ENCODE measurements at regions not wholly inside any gene's neighbourhood (a gene's known extent, or its start where the extent isn't known, plus 50 kb on each side); places are given as distances from the start of the nearest gene placed in this dataset.
"Not testable (repeated sequence)": the region's sequence is repeated elsewhere in the genome, so short reads cannot be mapped to it uniquely, and the experiment has no call there.

- no peak for DNase-seq
These were observed 616.1 kb upstream of the RGMB start for GRCh38 chr5:98157368-98157767.

GRCh38 chr5:98158440-98158839, 615.0 kb upstream of the RGMB start:
- no peak for DNase-seq

GRCh38 chr5:98163796-98164493, 609.5 kb upstream of the RGMB start:
- no peak for DNase-seq

- no peak for DNase-seq
These were observed 604.6 kb upstream of the RGMB start for GRCh38 chr5:98168871-98169270.

- DNase-seq, result no peak
These were observed 602.5 kb upstream of the RGMB start for GRCh38 chr5:98170994-98171393.

GRCh38 chr5:98173334-98173733, 600.1 kb upstream of the RGMB start:
- no peak for DNase-seq

- no peak for DNase-seq
These were observed 598.0 kb upstream of the RGMB start for GRCh38 chr5:98175474-98175873.

- DNase-seq, result no peak
These were observed 593.4 kb upstream of the RGMB start for GRCh38 chr5:98179791-98180755.

- DNase-seq, result no peak
These were observed 587.3 kb upstream of the RGMB start for GRCh38 chr5:98186128-98186527.

GRCh38 chr5:98187945-98188344, 585.5 kb upstream of the RGMB start:
- DNase-seq, result no peak

GRCh38 chr5:98190344-98190743, 583.1 kb upstream of the RGMB start:
- not testable (repeated sequence) for DNase-seq

- no peak for DNase-seq
These were observed 579.3 kb upstream of the RGMB start for GRCh38 chr5:98193921-98194760.

- no peak for DNase-seq
These were observed 572.5 kb upstream of the RGMB start for GRCh38 chr5:98200726-98201541.

- no peak for DNase-seq
These were observed 568.7 kb upstream of the RGMB start for GRCh38 chr5:98204798-98205197.

GRCh38 chr5:98205691-98206461, 567.6 kb upstream of the RGMB start:
- no peak for DNase-seq

- DNase-seq, result no peak
These were observed 566.9 kb upstream of the RGMB start for GRCh38 chr5:98206566-98206965.

- DNase-seq, result no peak
These were observed 564.0 kb upstream of the RGMB start for GRCh38 chr5:98209418-98209817.

- DNase-seq, result no peak
These were observed 559.0 kb upstream of the RGMB start for GRCh38 chr5:98214240-98215051.

GRCh38 chr5:98217138-98217537, 556.3 kb upstream of the RGMB start:
- no peak for DNase-seq

GRCh38 chr5:98218838-98219237, 554.6 kb upstream of the RGMB start:
- DNase-seq, result no peak

- DNase-seq, result no peak
These were observed 546.0 kb upstream of the RGMB start for GRCh38 chr5:98227489-98227888.

Measured in activated T-cell treated with anti-CD3 and anti-CD28 coated beads, Interleukin-2, amount 50 U/mL, for 48 hours (primary cell).